ENCODE measurements at regions not wholly inside any gene's neighbourhood (a gene's known extent, or its start where the extent isn't known, plus 50 kb on each side); places are given as distances from the start of the nearest gene placed in this dataset.

- H3K36me3 ChIP-seq (replicated peaks in 1 of 2; ENCODE audit: control insufficient read depth in 1 of 2, insufficient read depth in 2 of 2, low read length in 2 of 2), result no peaks in the 10 kb centered on the region
Measured at GRCh38 chr16:82504836-82505235, 121.9 kb upstream of the CDH13 start.

DNA sequence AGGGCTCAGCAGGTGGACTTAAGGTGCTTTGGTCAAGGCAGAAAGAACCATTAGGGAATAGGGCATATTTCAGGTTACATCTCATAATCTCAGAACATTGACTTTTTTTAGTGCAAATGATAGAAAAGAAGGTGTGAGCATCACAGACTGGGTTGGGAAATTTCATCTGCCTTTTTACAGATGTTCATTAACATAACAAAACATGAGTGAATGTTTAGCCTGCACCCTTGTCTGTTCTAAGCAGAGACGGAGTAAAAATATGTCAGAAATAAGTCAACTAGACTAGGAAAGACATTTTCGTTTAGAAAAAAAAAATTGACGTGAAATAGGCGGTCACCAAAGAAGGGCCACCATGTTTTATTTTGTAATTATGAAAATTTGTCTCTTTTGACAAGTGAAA lies 127.5 kb upstream of the CDH13 start:
- no peaks in the 10 kb centered on the region for H3K27me3 Mint-ChIP-seq (ENCODE audit: low read depth in 3 of 3)
- 100% methylated on average over 2 of the region's 4 CpGs for WGBS (ENCODE audit: insufficient coverage)
- TF ChIP-seq, protein P1, sequence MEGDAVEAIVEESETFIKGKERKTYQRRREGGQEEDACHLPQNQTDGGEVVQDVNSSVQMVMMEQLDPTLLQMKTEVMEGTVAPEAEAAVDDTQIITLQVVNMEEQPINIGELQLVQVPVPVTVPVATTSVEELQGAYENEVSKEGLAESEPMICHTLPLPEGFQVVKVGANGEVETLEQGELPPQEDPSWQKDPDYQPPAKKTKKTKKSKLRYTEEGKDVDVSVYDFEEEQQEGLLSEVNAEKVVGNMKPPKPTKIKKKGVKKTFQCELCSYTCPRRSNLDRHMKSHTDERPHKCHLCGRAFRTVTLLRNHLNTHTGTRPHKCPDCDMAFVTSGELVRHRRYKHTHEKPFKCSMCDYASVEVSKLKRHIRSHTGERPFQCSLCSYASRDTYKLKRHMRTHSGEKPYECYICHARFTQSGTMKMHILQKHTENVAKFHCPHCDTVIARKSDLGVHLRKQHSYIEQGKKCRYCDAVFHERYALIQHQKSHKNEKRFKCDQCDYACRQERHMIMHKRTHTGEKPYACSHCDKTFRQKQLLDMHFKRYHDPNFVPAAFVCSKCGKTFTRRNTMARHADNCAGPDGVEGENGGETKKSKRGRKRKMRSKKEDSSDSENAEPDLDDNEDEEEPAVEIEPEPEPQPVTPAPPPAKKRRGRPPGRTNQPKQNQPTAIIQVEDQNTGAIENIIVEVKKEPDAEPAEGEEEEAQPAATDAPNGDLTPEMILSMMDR (IDR thresholded peaks at IDR 0.05), result no peak

More at GRCh38 chr16:82504836-82505235, 121.9 kb upstream of the CDH13 start:
- peaks cover 0 to 7% (median 0%) of the 10 kb centered on the region in 3 donors for H3K27me3 Mint-ChIP-seq (ENCODE audit: low read depth in 3 of 3)
- H3K27ac Mint-ChIP-seq, result no peak overlapping the region
- TF ChIP-seq, protein P1 (IDR thresholded peaks at IDR 0.05), result no peak
- H3K9me3 Mint-ChIP-seq, result peaks cover 5 to 22% (median 8%) of the 10 kb centered on the region in 7 donors
- H3K4me2 ChIP-seq (replicated peaks; ENCODE audit: extremely low read depth, low read length, poor library complexity, severe bottlenecking), result no peak overlapping the region
- DNase-seq, result no peak
- 93% methylated on average over 6 of the region's 8 CpGs for WGBS (ENCODE audit: insufficient coverage)
- no peak overlapping the region for H3K27ac ChIP-seq (ENCODE audit: low read depth in 1 of 2, low read length in 2 of 2)
- H3K4me1 ChIP-seq (ENCODE audit: control insufficient read depth in 1 of 2, insufficient read depth in 2 of 2, low read length in 2 of 2), result no peaks in the 10 kb centered on the region
- H3K4me1 Mint-ChIP-seq, result no peaks in the 10 kb centered on the region
- peaks cover 3 to 24% of the 10 kb centered on the region in 2 donors for H3K9me3 ChIP-seq (replicated peaks in 1 of 2; ENCODE audit: control insufficient read depth in 1 of 2, insufficient read depth in 1 of 2, low read length in 2 of 2)
- H3K9ac ChIP-seq (ENCODE audit: insufficient read depth, low read length, poor library complexity, severe bottlenecking), result no peak overlapping the region
- H4K20me1 ChIP-seq (ENCODE audit: insufficient read depth, low read length), result no peaks in the 10 kb centered on the region
- no peak overlapping the region for H2AFZ ChIP-seq (ENCODE audit: insufficient read depth, low read depth, low read length, poor library complexity, severe bottlenecking)
- H3K4me3 Mint-ChIP-seq, result no peak overlapping the region
- H3K36me3 Mint-ChIP-seq, result no peaks in the 10 kb centered on the region
- intact Hi-C loops (cut with micrococcal nuclease), result no loop called here
- H3K4me3 ChIP-seq (replicated peaks in 1 of 3; ENCODE audit: low read depth in 2 of 3, low read length in 3 of 3), result no peak overlapping the region
- no peaks in the 10 kb centered on the region for H3K27me3 ChIP-seq (ENCODE audit: control insufficient read depth in 2 of 2, insufficient read depth in 2 of 2, low read length in 2 of 2)
- H3K79me2 ChIP-seq (ENCODE audit: insufficient read depth, low read length), result no peaks in the 10 kb centered on the region

More for the DNA sequence above, 127.5 kb upstream of the CDH13 start:
- no peaks in the 10 kb centered on the region for H3K9me3 ChIP-seq (replicated peaks in 1 of 2; ENCODE audit: control insufficient read depth in 1 of 2, insufficient read depth in 1 of 2, low read length in 2 of 2)
- no peak overlapping the region for H2AFZ ChIP-seq (ENCODE audit: insufficient read depth, low read depth, low read length, poor library complexity, severe bottlenecking)
- H4K20me1 ChIP-seq (ENCODE audit: insufficient read depth, low read length), result no peaks in the 10 kb centered on the region
- no peaks in the 10 kb centered on the region for H3K79me2 ChIP-seq (ENCODE audit: insufficient read depth, low read length)
- no peaks in the 10 kb centered on the region for H3K36me3 ChIP-seq (replicated peaks in 1 of 2; ENCODE audit: control insufficient read depth in 1 of 2, insufficient read depth in 2 of 2, low read length in 2 of 2)
- Mint-ChIP-seq H3K4me1 (no peaks in the 10 kb centered on the region), H3K9me3 (peaks cover 0 to 3% (median 0%) of the 10 kb centered on the region in 7 donors), H3K4me3 (no peak overlapping the region), H3K36me3 (no peaks in the 10 kb centered on the region), H3K27ac (no peak overlapping the region)
- H3K9ac ChIP-seq (ENCODE audit: insufficient read depth, low read length, poor library complexity, severe bottlenecking), result no peak overlapping the region
- no peak overlapping the region for H3K4me2 ChIP-seq (replicated peaks; ENCODE audit: extremely low read depth, low read length, poor library complexity, severe bottlenecking)
- DNase-seq, result no peak
- H3K4me1 ChIP-seq (ENCODE audit: control insufficient read depth in 1 of 2, insufficient read depth in 2 of 2, low read length in 2 of 2), result no peaks in the 10 kb centered on the region
- H3K27ac ChIP-seq (ENCODE audit: low read depth in 1 of 2, low read length in 2 of 2), result no peak overlapping the region
- H3K27me3 ChIP-seq (ENCODE audit: control insufficient read depth in 2 of 2, insufficient read depth in 2 of 2, low read length in 2 of 2), result no peaks in the 10 kb centered on the region
- intact Hi-C loops (cut with micrococcal nuclease), result no loop called here
- H3K4me3 ChIP-seq (replicated peaks in 1 of 3; ENCODE audit: low read depth in 2 of 3, low read length in 3 of 3), result no peak overlapping the region

Measured in CD14-positive monocyte (primary cell).